OCI-LY7 (cell line): ENCODE measurements at regions not wholly inside any gene's neighbourhood (a gene's known extent, or its start where the extent isn't known, plus 50 kb on each side); places are given as distances from the start of the nearest gene placed in this dataset.

ENCODE experiments used
- BruUV-seq: library from RNA; stranded (reverse); fragments of 400-500 nt; replicated peaks from 2 replicates; lab custom pipeline; 2021; lab: Mats Ljungman, UMichigan
- CTCF ChIA-PET: fragments of 300-600 bp; sonication (Branson Sonifier 250); formaldehyde crosslinking; loops from one replicate; lab custom pipeline; 2022; ENCODE audit warnings: antibody characterized with exemption; ENCODE audit not compliant: unreplicated experiment; lab: Charles Lee
- POLR2A ChIA-PET: fragments of 300-600 bp; sonication (Branson Sonifier 250); formaldehyde crosslinking; loops from one replicate; lab custom pipeline; 2022; ENCODE audit warnings: antibody characterized with exemption; lab: Charles Lee
- DNase-seq: peaks from one replicate; pipeline ENCODE4 v3.0.0-alpha.2; 2015; ENCODE audit warnings: low spot score
- H2AFZ ChIP-seq: fragments of 200-600 bp; sonication (generic), shearing (Covaris generic); 2 replicates; pipeline ENCODE4 v1.6.1; 2014; ENCODE audit warnings: mild to moderate bottlenecking, antibody characterized with exemption, low read length, moderate library complexity
- H3K27ac ChIP-seq: fragments of 200-600 bp; sonication (generic); 2 replicates; pipeline ENCODE4 v1.5.1; 2014; ENCODE audit warnings: mixed run types, low read depth, mild to moderate bottlenecking, moderate library complexity, low read length, inconsistent platforms; ENCODE audit not compliant: poor library complexity, severe bottlenecking
- H3K36me3 ChIP-seq: fragments of 200-600 bp; sonication (generic); 2 replicates; pipeline ENCODE4 v1.6.1; 2014; ENCODE audit warnings: mild to moderate bottlenecking, antibody characterized with exemption, low read length, moderate library complexity, mixed read lengths; ENCODE audit not compliant: insufficient read depth
- H3K4me1 ChIP-seq: fragments of 200-600 bp; sonication (generic); 2 replicates; pipeline ENCODE4 v1.5.1; 2014; ENCODE audit warnings: mild to moderate bottlenecking, low read length; ENCODE audit not compliant: insufficient read depth, poor library complexity, severe bottlenecking
- H3K4me2 ChIP-seq: fragments of 200-600 bp; sonication (generic); 2 replicates; pipeline ENCODE4 v1.6.1; 2014; ENCODE audit warnings: mild to moderate bottlenecking, low read length
- H3K4me3 ChIP-seq: fragments of 200-600 bp; sonication (generic); 2 replicates; pipeline ENCODE4 v1.5.1; 2014; ENCODE audit warnings: mild to moderate bottlenecking, low read depth, low read length; ENCODE audit not compliant: poor library complexity, severe bottlenecking
- H3K79me2 ChIP-seq: fragments of 200-600 bp; sonication (generic); 2 replicates; pipeline ENCODE4 v1.6.1; 2016; ENCODE audit warnings: low read depth, mild to moderate bottlenecking, low read length, moderate library complexity, mixed read lengths; ENCODE audit not compliant: insufficient read depth
- H3K9me2 ChIP-seq: fragments of 200-600 bp; sonication (generic); 2 replicates; pipeline ENCODE4 v1.6.1; 2016; ENCODE audit warnings: mild to moderate bottlenecking, low read length, mixed read lengths; ENCODE audit not compliant: insufficient read depth
- H3K9me3 ChIP-seq: fragments of 200-600 bp; sonication (generic); 2 replicates; pipeline ENCODE4 v1.6.1; 2014; ENCODE audit warnings: mild to moderate bottlenecking, mixed run types, low read length, mixed read lengths
- H4K20me1 ChIP-seq: fragments of 200-600 bp; sonication (generic); 2 replicates; pipeline ENCODE4 v1.6.1; 2014; ENCODE audit warnings: mild to moderate bottlenecking, antibody characterized with exemption, low read length, moderate library complexity, mixed read lengths; ENCODE audit not compliant: insufficient read depth
- CTCF ChIP-seq: fragments of 200-600 bp; sonication (generic); conservative IDR thresholded peaks from 2 replicates; pipeline ENCODE4 v1.5.1; 2014; ENCODE audit warnings: mild to moderate bottlenecking, antibody characterized with exemption, low read length, moderate library complexity, mixed read lengths
- EZH2phosphoT487 ChIP-seq: fragments of 200-600 bp; sonication (generic); IDR thresholded peaks from 2 replicates; pipeline ENCODE4 v1.6.1; 2018; ENCODE audit warnings: low read depth, borderline replicate concordance, mild to moderate bottlenecking, mixed run types, antibody characterized with exemption, low read length, moderate library complexity, mixed read lengths
- intact Hi-C: fragments of 100-400 bp; cut with micrococcal nuclease; formaldehyde crosslinking; loops from one replicate; pipeline ENCODE4 v1.10.0; 2022; ENCODE audit not compliant: unreplicated experiment

GRCh38 chr10:123303581-123304337 is 149.6 kb downstream of the BUB3 start:
- H2AFZ ChIP-seq: no peak overlapping the region
- BruUV-seq: no TSS peak
- H3K9me3 ChIP-seq: no peaks in the 10 kb centered on the region
- DNase-seq: no peak
- TF ChIP-seq EZH2phosphoT487 (no peak), CTCF (no peak)
- POLR2A ChIA-PET: no interaction called here
- CTCF ChIA-PET: no interaction called here
- no peaks in the 10 kb centered on the region for H3K9me2 ChIP-seq
- no peaks in the 10 kb centered on the region for H3K4me1 ChIP-seq
- H3K27ac ChIP-seq: no peak overlapping the region
- intact Hi-C loops: no loop called here
- no peak overlapping the region for H3K4me2 ChIP-seq
- no peaks in the 10 kb centered on the region for H3K79me2 ChIP-seq
- no peak overlapping the region for H3K4me3 ChIP-seq
- H3K36me3 ChIP-seq: no peaks in the 10 kb centered on the region
- H4K20me1 ChIP-seq: no peaks in the 10 kb centered on the region

- CTCF ChIA-PET: no interaction called here
- no peak overlapping the region for H2AFZ ChIP-seq
- no peaks in the 10 kb centered on the region for H3K9me2 ChIP-seq
- no peaks in the 10 kb centered on the region for H3K36me3 ChIP-seq
- DNase-seq: no peak
- H3K27ac ChIP-seq: no peak overlapping the region
- H3K4me3 ChIP-seq: no peak overlapping the region
- H3K79me2 ChIP-seq: no peaks in the 10 kb centered on the region
- H3K4me2 ChIP-seq: no peak overlapping the region
- intact Hi-C loops: no loop called here
- POLR2A ChIA-PET: interaction anchor here (0.6 to 1.1 kb wide), 2 partner anchors 33 to 249 kb away, joined by 3 to 4 read pairs; no protein-coding TSS in a partner anchor
- BruUV-seq: no TSS peak
- H3K4me1 ChIP-seq: no peaks in the 10 kb centered on the region
- TF ChIP-seq EZH2phosphoT487: no peak
- TF ChIP-seq CTCF: no peak
- H3K9me3 ChIP-seq: no peaks in the 10 kb centered on the region
- no peaks in the 10 kb centered on the region for H4K20me1 ChIP-seq
Observed at GRCh38 chr10:123305671-123306070, 151.5 kb downstream of the BUB3 start.

GRCh38 chr10:123306290-123306689 is 152.1 kb downstream of the BUB3 start:
- ChIA-PET CTCF (no interaction called here), POLR2A (interaction anchor here (1.1 kb wide), 1 partner anchor 34 kb away, joined by 3 read pairs; no protein-coding TSS in a partner anchor)
- Histone ChIP-seq H3K4me3 (no peak overlapping the region), H2AFZ (no peak overlapping the region), H3K9me3 (no peaks in the 10 kb centered on the region), H3K4me1 (no peaks in the 10 kb centered on the region), H4K20me1 (no peaks in the 10 kb centered on the region), H3K79me2 (no peaks in the 10 kb centered on the region), H3K9me2 (no peaks in the 10 kb centered on the region), H3K4me2 (no peak overlapping the region), H3K27ac (no peak overlapping the region), H3K36me3 (no peaks in the 10 kb centered on the region)
- no TSS peak for BruUV-seq
- no peak for TF ChIP-seq CTCF
- no peak for TF ChIP-seq EZH2phosphoT487
- DNase-seq: no peak
- intact Hi-C loops: no loop called here
